ENCODE measurements at regions not wholly inside any gene's neighbourhood (a gene's known extent, or its start where the extent isn't known, plus 50 kb on each side); places are given as distances from the start of the nearest gene placed in this dataset.

DNA sequence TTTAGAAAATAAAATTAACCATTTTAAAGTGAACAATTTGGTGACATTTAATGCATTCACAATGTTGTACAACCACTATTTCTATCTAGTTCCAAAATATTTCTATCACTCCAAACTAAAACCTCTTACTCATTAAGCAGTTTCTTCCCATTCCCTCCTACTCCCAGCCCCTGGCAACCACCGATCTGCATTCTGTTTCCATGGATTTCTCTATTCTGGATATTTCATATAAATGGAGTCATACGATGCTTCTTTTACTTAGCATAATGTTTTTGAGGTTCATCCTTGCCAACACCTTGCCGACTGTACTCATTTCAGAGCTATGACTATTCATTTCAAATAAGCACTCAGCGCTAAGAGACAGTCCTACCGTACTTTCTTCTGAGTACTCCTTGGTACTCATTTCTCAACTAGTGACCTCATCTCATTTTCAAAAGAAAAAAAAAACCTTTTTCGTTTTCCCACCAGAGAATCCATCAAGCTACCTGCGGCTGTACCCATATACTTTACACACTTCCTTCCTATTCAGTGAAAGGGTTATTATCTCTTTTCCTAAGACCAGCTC, 259.2 kb downstream of the UTRN start:
- TF ChIP-seq, protein P1, sequence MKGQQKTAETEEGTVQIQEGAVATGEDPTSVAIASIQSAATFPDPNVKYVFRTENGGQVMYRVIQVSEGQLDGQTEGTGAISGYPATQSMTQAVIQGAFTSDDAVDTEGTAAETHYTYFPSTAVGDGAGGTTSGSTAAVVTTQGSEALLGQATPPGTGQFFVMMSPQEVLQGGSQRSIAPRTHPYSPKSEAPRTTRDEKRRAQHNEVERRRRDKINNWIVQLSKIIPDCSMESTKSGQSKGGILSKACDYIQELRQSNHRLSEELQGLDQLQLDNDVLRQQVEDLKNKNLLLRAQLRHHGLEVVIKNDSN (CRISPR knock-in tag; IDR thresholded peaks at IDR 0.05) = no peak
- no peak for TF ChIP-seq SMAD3 (CRISPR knock-in tag; IDR thresholded peaks at IDR 0.05; ENCODE audit: borderline replicate concordance)
- peaks cover 22% of the 10 kb centered on the region for H3K4me1 Mint-ChIP-seq
- CTCF ChIA-PET = no interaction called here
- POLR2A ChIA-PET = no interaction called here
- no peaks in the 10 kb centered on the region for H3K9me3 Mint-ChIP-seq
- ATAC-seq (no peak), DNase-seq (ENCODE audit: low spot score) (no peak)
- no peaks in the 10 kb centered on the region for H3K27me3 Mint-ChIP-seq (ENCODE audit: low read depth)
- H3K4me3 Mint-ChIP-seq = no peak overlapping the region
- H3K36me3 Mint-ChIP-seq = peaks cover 34% of the 10 kb centered on the region
- H3K27ac Mint-ChIP-seq = no peak overlapping the region

DNA sequence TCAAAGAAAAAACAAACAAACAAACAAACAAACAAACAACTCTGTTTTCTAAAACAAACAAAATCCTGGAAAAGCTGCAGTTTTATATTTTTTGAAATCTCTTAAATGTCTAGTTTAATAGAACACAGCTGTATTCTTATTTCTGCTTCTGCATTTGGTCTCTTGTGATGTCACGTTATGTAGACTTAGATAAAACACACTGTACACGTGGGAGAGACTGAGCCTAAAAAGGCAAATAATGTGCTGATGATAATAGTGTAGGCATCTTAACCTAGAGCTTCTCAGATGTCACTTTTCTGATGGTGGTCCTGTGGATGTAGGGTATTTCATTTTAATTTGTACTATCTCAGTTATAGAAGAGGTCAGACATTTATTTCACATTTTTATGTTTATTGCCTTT, 261.7 kb downstream of the UTRN start:
- CTCF ChIA-PET = interaction anchor here (1.3 kb wide), 1 partner anchor 65 kb away, joined by 4 read pairs; no protein-coding TSS in a partner anchor
- no peaks in the 10 kb centered on the region for H3K27me3 Mint-ChIP-seq (ENCODE audit: low read depth)
- TF ChIP-seq, protein P2, sequence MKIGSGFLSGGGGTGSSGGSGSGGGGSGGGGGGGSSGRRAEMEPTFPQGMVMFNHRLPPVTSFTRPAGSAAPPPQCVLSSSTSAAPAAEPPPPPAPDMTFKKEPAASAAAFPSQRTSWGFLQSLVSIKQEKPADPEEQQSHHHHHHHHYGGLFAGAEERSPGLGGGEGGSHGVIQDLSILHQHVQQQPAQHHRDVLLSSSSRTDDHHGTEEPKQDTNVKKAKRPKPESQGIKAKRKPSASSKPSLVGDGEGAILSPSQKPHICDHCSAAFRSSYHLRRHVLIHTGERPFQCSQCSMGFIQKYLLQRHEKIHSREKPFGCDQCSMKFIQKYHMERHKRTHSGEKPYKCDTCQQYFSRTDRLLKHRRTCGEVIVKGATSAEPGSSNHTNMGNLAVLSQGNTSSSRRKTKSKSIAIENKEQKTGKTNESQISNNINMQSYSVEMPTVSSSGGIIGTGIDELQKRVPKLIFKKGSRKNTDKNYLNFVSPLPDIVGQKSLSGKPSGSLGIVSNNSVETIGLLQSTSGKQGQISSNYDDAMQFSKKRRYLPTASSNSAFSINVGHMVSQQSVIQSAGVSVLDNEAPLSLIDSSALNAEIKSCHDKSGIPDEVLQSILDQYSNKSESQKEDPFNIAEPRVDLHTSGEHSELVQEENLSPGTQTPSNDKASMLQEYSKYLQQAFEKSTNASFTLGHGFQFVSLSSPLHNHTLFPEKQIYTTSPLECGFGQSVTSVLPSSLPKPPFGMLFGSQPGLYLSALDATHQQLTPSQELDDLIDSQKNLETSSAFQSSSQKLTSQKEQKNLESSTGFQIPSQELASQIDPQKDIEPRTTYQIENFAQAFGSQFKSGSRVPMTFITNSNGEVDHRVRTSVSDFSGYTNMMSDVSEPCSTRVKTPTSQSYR (CRISPR knock-in tag; IDR thresholded peaks at IDR 0.05) = no peak
- no peak for TF ChIP-seq ZNF396 (CRISPR knock-in tag; IDR thresholded peaks at IDR 0.05; ENCODE audit: borderline replicate concordance)
- TF ChIP-seq, protein P3, sequence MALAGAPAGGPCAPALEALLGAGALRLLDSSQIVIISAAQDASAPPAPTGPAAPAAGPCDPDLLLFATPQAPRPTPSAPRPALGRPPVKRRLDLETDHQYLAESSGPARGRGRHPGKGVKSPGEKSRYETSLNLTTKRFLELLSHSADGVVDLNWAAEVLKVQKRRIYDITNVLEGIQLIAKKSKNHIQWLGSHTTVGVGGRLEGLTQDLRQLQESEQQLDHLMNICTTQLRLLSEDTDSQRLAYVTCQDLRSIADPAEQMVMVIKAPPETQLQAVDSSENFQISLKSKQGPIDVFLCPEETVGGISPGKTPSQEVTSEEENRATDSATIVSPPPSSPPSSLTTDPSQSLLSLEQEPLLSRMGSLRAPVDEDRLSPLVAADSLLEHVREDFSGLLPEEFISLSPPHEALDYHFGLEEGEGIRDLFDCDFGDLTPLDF (CRISPR knock-in tag; IDR thresholded peaks at IDR 0.05) = no peak
- TF ChIP-seq CREB1 (CRISPR knock-in tag; IDR thresholded peaks at IDR 0.05) = no peak
- no peak for TF ChIP-seq ZBTB21 (CRISPR knock-in tag; IDR thresholded peaks at IDR 0.05; ENCODE audit: borderline replicate concordance)
- TF ChIP-seq, protein P4, sequence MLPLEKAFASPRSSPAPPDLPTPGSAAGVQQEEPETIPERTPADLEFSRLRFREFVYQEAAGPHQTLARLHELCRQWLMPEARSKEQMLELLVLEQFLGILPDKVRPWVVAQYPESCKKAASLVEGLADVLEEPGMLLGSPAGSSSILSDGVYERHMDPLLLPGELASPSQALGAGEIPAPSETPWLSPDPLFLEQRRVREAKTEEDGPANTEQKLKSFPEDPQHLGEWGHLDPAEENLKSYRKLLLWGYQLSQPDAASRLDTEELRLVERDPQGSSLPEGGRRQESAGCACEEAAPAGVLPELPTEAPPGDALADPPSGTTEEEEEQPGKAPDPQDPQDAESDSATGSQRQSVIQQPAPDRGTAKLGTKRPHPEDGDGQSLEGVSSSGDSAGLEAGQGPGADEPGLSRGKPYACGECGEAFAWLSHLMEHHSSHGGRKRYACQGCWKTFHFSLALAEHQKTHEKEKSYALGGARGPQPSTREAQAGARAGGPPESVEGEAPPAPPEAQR (CRISPR knock-in tag; IDR thresholded peaks at IDR 0.05) = no peak
- TF ChIP-seq, protein P5, sequence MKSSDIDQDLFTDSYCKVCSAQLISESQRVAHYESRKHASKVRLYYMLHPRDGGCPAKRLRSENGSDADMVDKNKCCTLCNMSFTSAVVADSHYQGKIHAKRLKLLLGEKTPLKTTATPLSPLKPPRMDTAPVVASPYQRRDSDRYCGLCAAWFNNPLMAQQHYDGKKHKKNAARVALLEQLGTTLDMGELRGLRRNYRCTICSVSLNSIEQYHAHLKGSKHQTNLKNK (CRISPR knock-in tag; IDR thresholded peaks at IDR 0.05) = no peak
- TF ChIP-seq ATF1 (CRISPR knock-in tag; IDR thresholded peaks at IDR 0.05) = no peak
- no peak for TF ChIP-seq TCF7 (CRISPR knock-in tag; IDR thresholded peaks at IDR 0.05; ENCODE audit: low read depth)
- TF ChIP-seq ZNF317 (CRISPR knock-in tag; IDR thresholded peaks at IDR 0.05; ENCODE audit: borderline replicate concordance, low read depth) = no peak
- no peak for TF ChIP-seq ELF4 (CRISPR knock-in tag; IDR thresholded peaks at IDR 0.05; ENCODE audit: low read depth)

DNA sequence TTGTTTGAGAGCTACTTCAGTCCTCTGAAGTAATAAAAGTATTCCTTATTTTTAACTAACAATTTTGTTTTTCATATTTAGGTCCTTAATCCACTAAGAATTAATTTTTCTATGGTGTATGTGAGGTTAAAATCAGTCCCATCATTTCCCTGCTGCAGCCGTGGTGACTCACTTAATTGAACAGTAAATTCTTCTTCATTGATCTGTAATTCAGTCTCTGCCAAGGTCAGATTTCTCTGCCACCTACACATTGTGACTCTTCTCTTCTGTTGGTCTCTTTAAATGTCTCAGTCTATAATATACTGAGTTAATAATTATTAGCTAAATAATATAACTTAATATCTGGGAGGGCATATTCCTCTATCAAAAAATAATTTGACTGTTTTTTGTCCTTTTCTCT, 262.3 kb downstream of the UTRN start:
- ChIA-PET CTCF (no interaction called here), POLR2A (interaction anchor here (0.6 kb wide), 1 partner anchor 20 kb away, joined by 4 read pairs; no protein-coding TSS in a partner anchor)
- no peak overlapping the region for H3K4me3 Mint-ChIP-seq
- H3K27ac Mint-ChIP-seq = no peak overlapping the region
- no peak for DNase-seq (ENCODE audit: low spot score)
- H3K4me1 Mint-ChIP-seq = peaks cover 13% of the 10 kb centered on the region
- ATAC-seq = no peak
- no peaks in the 10 kb centered on the region for H3K9me3 Mint-ChIP-seq
- peaks cover 40% of the 10 kb centered on the region for H3K36me3 Mint-ChIP-seq
- H3K27me3 Mint-ChIP-seq (ENCODE audit: low read depth) = no peaks in the 10 kb centered on the region
- TF ChIP-seq CREB1 (CRISPR knock-in tag; IDR thresholded peaks at IDR 0.05) (no peak), HMGA2 (CRISPR knock-in tag; IDR thresholded peaks at IDR 0.05) (no peak), KAT7 (CRISPR knock-in tag; IDR thresholded peaks at IDR 0.05; ENCODE audit: borderline replicate concordance) (no peak), RORB (CRISPR knock-in tag; IDR thresholded peaks at IDR 0.05) (no peak), FOXJ3 (CRISPR knock-in tag; IDR thresholded peaks at IDR 0.05; ENCODE audit: borderline replicate concordance) (no peak)
- TF ChIP-seq, protein P6, sequence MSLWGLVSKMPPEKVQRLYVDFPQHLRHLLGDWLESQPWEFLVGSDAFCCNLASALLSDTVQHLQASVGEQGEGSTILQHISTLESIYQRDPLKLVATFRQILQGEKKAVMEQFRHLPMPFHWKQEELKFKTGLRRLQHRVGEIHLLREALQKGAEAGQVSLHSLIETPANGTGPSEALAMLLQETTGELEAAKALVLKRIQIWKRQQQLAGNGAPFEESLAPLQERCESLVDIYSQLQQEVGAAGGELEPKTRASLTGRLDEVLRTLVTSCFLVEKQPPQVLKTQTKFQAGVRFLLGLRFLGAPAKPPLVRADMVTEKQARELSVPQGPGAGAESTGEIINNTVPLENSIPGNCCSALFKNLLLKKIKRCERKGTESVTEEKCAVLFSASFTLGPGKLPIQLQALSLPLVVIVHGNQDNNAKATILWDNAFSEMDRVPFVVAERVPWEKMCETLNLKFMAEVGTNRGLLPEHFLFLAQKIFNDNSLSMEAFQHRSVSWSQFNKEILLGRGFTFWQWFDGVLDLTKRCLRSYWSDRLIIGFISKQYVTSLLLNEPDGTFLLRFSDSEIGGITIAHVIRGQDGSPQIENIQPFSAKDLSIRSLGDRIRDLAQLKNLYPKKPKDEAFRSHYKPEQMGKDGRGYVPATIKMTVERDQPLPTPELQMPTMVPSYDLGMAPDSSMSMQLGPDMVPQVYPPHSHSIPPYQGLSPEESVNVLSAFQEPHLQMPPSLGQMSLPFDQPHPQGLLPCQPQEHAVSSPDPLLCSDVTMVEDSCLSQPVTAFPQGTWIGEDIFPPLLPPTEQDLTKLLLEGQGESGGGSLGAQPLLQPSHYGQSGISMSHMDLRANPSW (CRISPR knock-in tag; conservative IDR thresholded peaks at IDR 0.05; ENCODE audit: low read depth) = no peak
- TF ChIP-seq, protein P7, sequence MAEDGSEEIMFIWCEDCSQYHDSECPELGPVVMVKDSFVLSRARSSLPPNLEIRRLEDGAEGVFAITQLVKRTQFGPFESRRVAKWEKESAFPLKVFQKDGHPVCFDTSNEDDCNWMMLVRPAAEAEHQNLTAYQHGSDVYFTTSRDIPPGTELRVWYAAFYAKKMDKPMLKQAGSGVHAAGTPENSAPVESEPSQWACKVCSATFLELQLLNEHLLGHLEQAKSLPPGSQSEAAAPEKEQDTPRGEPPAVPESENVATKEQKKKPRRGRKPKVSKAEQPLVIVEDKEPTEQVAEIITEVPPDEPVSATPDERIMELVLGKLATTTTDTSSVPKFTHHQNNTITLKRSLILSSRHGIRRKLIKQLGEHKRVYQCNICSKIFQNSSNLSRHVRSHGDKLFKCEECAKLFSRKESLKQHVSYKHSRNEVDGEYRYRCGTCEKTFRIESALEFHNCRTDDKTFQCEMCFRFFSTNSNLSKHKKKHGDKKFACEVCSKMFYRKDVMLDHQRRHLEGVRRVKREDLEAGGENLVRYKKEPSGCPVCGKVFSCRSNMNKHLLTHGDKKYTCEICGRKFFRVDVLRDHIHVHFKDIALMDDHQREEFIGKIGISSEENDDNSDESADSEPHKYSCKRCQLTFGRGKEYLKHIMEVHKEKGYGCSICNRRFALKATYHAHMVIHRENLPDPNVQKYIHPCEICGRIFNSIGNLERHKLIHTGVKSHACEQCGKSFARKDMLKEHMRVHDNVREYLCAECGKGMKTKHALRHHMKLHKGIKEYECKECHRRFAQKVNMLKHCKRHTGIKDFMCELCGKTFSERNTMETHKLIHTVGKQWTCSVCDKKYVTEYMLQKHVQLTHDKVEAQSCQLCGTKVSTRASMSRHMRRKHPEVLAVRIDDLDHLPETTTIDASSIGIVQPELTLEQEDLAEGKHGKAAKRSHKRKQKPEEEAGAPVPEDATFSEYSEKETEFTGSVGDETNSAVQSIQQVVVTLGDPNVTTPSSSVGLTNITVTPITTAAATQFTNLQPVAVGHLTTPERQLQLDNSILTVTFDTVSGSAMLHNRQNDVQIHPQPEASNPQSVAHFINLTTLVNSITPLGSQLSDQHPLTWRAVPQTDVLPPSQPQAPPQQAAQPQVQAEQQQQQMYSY (CRISPR knock-in tag; IDR thresholded peaks at IDR 0.05) = no peak

More for the DNA sequence above, 261.7 kb downstream of the UTRN start:
- Mint-ChIP-seq H3K27ac (no peak overlapping the region), H3K4me1 (peaks cover 19% of the 10 kb centered on the region), H3K36me3 (peaks cover 35% of the 10 kb centered on the region), H3K4me3 (no peak overlapping the region), H3K9me3 (no peaks in the 10 kb centered on the region)
- POLR2A ChIA-PET = no interaction called here
- no peak for DNase-seq (ENCODE audit: low spot score)
- ATAC-seq = no peak

All from WTC11 (cell line).